Lung (tissue), 11 donors: ENCODE measurements at regions not wholly inside any gene's neighbourhood (a gene's known extent, or its start where the extent isn't known, plus 50 kb on each side); places are given as distances from the start of the nearest gene placed in this dataset.

Experiments used
- ATAC-seq: fragments of 200-7000 bp; cut with Tn5 transposase; one replicate; pipeline ENCODE4 v1.9.1; 2020; ENCODE audit warnings: moderate number of reproducible peaks; ENCODE audit not compliant: insufficient read depth, low FRiP score
- DNase-seq, 3 donors: peaks; one replicate each; pipeline ENCODE4 v3.0.0-alpha.2; 2013 to 2017
- H3K27ac ChIP-seq, 2 donors: one replicate each; pipeline ENCODE4 v1.5.1; 2013; ENCODE audit warnings: mild to moderate bottlenecking in 2 of 2, moderate library complexity in 2 of 2, control low read depth in 1 of 2, inconsistent platforms in 1 of 2, low read depth in 1 of 2, low read length in 1 of 2
- H3K27me3 ChIP-seq, 3 donors: one replicate each; pipeline ENCODE4 v1.5.1; 2013; ENCODE audit warnings: low read length in 2 of 3; ENCODE audit not compliant: control insufficient read depth in 3 of 3, insufficient read depth in 3 of 3
- H3K36me3 ChIP-seq, 4 donors: one replicate each; pipeline ENCODE4 v1.5.1; 2013; ENCODE audit warnings: low read length in 4 of 4, mild to moderate bottlenecking in 1 of 4, moderate library complexity in 1 of 4; ENCODE audit not compliant: control insufficient read depth in 4 of 4, insufficient read depth in 4 of 4
- H3K4me1 ChIP-seq, 5 donors: one replicate each; pipeline ENCODE4 v1.5.1; 2013; ENCODE audit warnings: low read length in 5 of 5, mild to moderate bottlenecking in 2 of 5, moderate library complexity in 1 of 5; ENCODE audit not compliant: control insufficient read depth in 5 of 5, insufficient read depth in 5 of 5
- H3K4me3 ChIP-seq: one replicate; pipeline ENCODE4 v1.5.1; 2013; ENCODE audit warnings: mild to moderate bottlenecking, control low read depth, moderate library complexity
- H3K9ac ChIP-seq, 2 donors: one replicate each; pipeline ENCODE4 v1.5.1; 2013; ENCODE audit warnings: low read length in 2 of 2, control low read depth in 1 of 2; ENCODE audit not compliant: insufficient read depth in 1 of 2
- H3K9me3 ChIP-seq, 4 donors: one replicate each; pipeline ENCODE4 v1.5.1; 2013; ENCODE audit warnings: low read length in 3 of 4, mild to moderate bottlenecking in 1 of 4, moderate library complexity in 1 of 4; ENCODE audit not compliant: control insufficient read depth in 4 of 4, insufficient read depth in 3 of 4
- WGBS, 2 donors: extraction: QIAGEN DNeasy Blood & Tissue Kit; methylation state at CpG; one replicate each; pipeline ENCODE4 v1.1.7; 2013; 5-methylcytosine and 5-hydroxymethylcytosine counted together
- TF ChIP-seq, protein P1 (sequence below): IDR thresholded peaks from 2 replicates; pipeline ENCODE4 v1.5.1; 2012; ENCODE audit warnings: mild to moderate bottlenecking; ENCODE audit errors: control extremely low read depth, extremely low read depth
- donor health status: control.
- donor health status: control.
- donor health status: Bipolar disorder and iron deficiency.
- donor health status: healthy.
- donor health status: DM: yes; HTN: yes; CAD: no.

GRCh38 chr20:33908336-33908735, 85.4 kb upstream of the RALY start:
- DNase-seq (no peak), ATAC-seq (no peak)
- H3K4me3 ChIP-seq: no peak overlapping the region
- H3K9ac ChIP-seq: no peak overlapping the region
- H3K27ac ChIP-seq: no peak overlapping the region
- no peaks in the 10 kb centered on the region for H3K27me3 ChIP-seq
- 52 to 60% methylated on average over 6 of the region's 6 CpGs for WGBS, 2 donors
- H3K4me1 ChIP-seq: peaks cover 0 to 31% (median 5%) of the 10 kb centered on the region in 5 donors
- H3K36me3 ChIP-seq: no peaks in the 10 kb centered on the region
- H3K9me3 ChIP-seq: no peaks in the 10 kb centered on the region
- TF ChIP-seq, protein P1, sequence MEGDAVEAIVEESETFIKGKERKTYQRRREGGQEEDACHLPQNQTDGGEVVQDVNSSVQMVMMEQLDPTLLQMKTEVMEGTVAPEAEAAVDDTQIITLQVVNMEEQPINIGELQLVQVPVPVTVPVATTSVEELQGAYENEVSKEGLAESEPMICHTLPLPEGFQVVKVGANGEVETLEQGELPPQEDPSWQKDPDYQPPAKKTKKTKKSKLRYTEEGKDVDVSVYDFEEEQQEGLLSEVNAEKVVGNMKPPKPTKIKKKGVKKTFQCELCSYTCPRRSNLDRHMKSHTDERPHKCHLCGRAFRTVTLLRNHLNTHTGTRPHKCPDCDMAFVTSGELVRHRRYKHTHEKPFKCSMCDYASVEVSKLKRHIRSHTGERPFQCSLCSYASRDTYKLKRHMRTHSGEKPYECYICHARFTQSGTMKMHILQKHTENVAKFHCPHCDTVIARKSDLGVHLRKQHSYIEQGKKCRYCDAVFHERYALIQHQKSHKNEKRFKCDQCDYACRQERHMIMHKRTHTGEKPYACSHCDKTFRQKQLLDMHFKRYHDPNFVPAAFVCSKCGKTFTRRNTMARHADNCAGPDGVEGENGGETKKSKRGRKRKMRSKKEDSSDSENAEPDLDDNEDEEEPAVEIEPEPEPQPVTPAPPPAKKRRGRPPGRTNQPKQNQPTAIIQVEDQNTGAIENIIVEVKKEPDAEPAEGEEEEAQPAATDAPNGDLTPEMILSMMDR: no peak

DNA sequence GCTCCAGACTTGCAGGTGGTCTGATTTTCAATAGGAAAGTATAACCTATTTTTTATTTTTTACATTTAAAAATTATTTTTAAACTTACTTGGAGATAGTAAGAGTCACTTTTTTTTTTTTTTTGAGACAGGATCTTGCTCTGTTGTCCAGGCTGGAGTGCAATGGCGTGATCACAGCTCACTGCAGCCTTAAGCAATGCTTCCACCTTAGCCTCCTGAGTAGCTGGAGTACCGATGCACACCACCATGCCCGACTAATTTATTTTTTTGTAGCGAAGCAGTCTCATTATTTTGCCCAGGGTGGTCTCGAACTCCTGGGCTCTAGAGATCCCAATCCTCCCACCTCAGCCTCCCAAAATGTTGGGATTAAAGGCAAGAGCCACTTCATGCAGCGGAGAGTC, 84.8 kb upstream of the RALY start:
- peak overlapping the region in 1 of 2 donors; percentile 76 for H3K27ac ChIP-seq
- no peak overlapping the region for H3K9ac ChIP-seq
- TF ChIP-seq, protein P1: no peak
- no peak overlapping the region for H3K4me3 ChIP-seq
- H3K9me3 ChIP-seq: no peaks in the 10 kb centered on the region
- ATAC-seq: no peak
- peaks cover 0 to 31% (median 5%) of the 10 kb centered on the region in 5 donors for H3K4me1 ChIP-seq
- no peak for DNase-seq
- 95 to 97% methylated on average over 6 of the region's 6 CpGs for WGBS, 2 donors
- no peaks in the 10 kb centered on the region for H3K27me3 ChIP-seq
- H3K36me3 ChIP-seq: no peaks in the 10 kb centered on the region

- Histone ChIP-seq H3K27me3 (no peaks in the 10 kb centered on the region), H3K4me1 (peaks cover 0 to 31% (median 5%) of the 10 kb centered on the region in 5 donors), H3K27ac (peak overlapping the region in 1 of 2 donors; percentile 76), H3K4me3 (no peak overlapping the region), H3K36me3 (no peaks in the 10 kb centered on the region), H3K9ac (no peak overlapping the region), H3K9me3 (no peaks in the 10 kb centered on the region)
- 44 to 65% methylated on average over 6 of the region's 6 CpGs for WGBS, 2 donors
- TF ChIP-seq, protein P1: no peak
- peak; percentile 66 to 90 (median 85) for DNase-seq
- peak; percentile 55 for ATAC-seq
Observed at GRCh38 chr20:33909331-33909921, 84.3 kb upstream of the RALY start.

DNA sequence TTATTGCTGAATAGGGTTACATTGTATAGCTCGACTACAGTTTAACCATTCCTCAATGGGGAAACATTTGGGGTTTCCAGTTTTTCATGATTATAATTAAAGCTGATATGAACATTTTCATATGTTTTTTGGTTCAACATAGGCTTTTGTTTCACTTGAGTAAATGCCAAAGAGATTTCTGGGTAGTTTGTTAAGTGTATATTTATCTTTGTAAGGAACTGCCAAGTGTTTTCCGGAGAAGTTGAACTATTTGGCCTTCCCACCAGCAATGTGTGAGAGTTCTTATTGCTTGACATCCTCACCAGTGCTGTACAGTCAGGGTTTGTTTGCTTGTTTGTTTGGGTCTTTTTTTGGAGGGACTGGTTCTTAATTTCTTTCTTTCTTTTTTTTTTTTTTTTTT, 83.7 kb upstream of the RALY start:
- Histone ChIP-seq H3K27me3 (no peaks in the 10 kb centered on the region), H3K4me1 (peaks cover 0 to 31% (median 5%) of the 10 kb centered on the region in 5 donors), H3K36me3 (no peaks in the 10 kb centered on the region), H3K4me3 (no peak overlapping the region), H3K9me3 (no peaks in the 10 kb centered on the region), H3K9ac (no peak overlapping the region), H3K27ac (no peak overlapping the region)
- ATAC-seq: peak; percentile 53
- DNase-seq: peak; percentile 41 to 93 (median 84)
- TF ChIP-seq, protein P1: no peak
- WGBS, 2 donors: 38 to 45% methylated on average over 2 of the region's 2 CpGs
